Neural progenitor cell (in vitro differentiated cells): ENCODE measurements at regions not wholly inside any gene's neighbourhood (a gene's known extent, or its start where the extent isn't known, plus 50 kb on each side); places are given as distances from the start of the nearest gene placed in this dataset.

ENCODE experiments used
- DNase-seq: peaks from one replicate; pipeline ENCODE4 v3.0.0-alpha.2; 2016; ENCODE audit warnings: low spot score
- H2AFZ ChIP-seq: fragments of 200-600 bp; sonication (generic); replicated peaks from 2 replicates; pipeline ENCODE4 v1.6.1; 2016; ENCODE audit warnings: antibody characterized with exemption
- H3F3A ChIP-seq: fragments of 200-600 bp; sonication (generic); 2 replicates; pipeline ENCODE4 v1.6.1; 2016; ENCODE audit warnings: antibody characterized with exemption, low read depth
- H3K27ac ChIP-seq: fragments of 200-600 bp; sonication (generic); 2 replicates; pipeline ENCODE4 v1.5.1; 2016; ENCODE audit warnings: mild to moderate bottlenecking
- H3K27me3 ChIP-seq: fragments of 200-600 bp; sonication (generic); 2 replicates; pipeline ENCODE4 v1.6.1; 2016; ENCODE audit warnings: mild to moderate bottlenecking, moderate library complexity
- H3K36me3 ChIP-seq: fragments of 200-600 bp; sonication (generic); 2 replicates; pipeline ENCODE4 v1.5.1; 2016
- H3K4me1 ChIP-seq: fragments of 200-600 bp; sonication (generic); 2 replicates; pipeline ENCODE4 v1.6.1; 2016; ENCODE audit warnings: mixed run types
- H3K4me2 ChIP-seq: fragments of 200-600 bp; sonication (generic); 2 replicates; pipeline ENCODE4 v1.6.1; 2016
- H3K4me3 ChIP-seq: fragments of 200-600 bp; sonication (generic); 2 replicates; pipeline ENCODE4 v1.5.1; 2016
- H3K79me2 ChIP-seq: fragments of 200-600 bp; sonication (generic); 2 replicates; pipeline ENCODE4 v1.6.1; 2016; ENCODE audit warnings: low read depth
- H3K9ac ChIP-seq: fragments of 200-600 bp; sonication (generic); 2 replicates; pipeline ENCODE4 v1.6.1; 2016
- H3K9me3 ChIP-seq: fragments of 200-600 bp; sonication (generic); 2 replicates; pipeline ENCODE4 v1.5.1; 2016; ENCODE audit warnings: low read depth
- H4K20me1 ChIP-seq: fragments of 200-600 bp; sonication (generic); 2 replicates; pipeline ENCODE4 v1.6.1; 2016; ENCODE audit warnings: low read depth
- H3K27ac Mint-ChIP-seq: 3 replicates; pipeline ENCODE4 v1.8.0; 2021; ENCODE audit warnings: mixed read lengths
- H3K27me3 Mint-ChIP-seq: 2 replicates; pipeline ENCODE4 v1.8.0; 2022; ENCODE audit warnings: low read depth, mild to moderate bottlenecking, inconsistent platforms, moderate library complexity, mixed read lengths; ENCODE audit not compliant: insufficient read depth
- H3K36me3 Mint-ChIP-seq: 3 replicates; pipeline ENCODE4 v1.8.0; 2021; ENCODE audit warnings: mixed read lengths
- H3K4me1 Mint-ChIP-seq: 3 replicates; pipeline ENCODE4 v1.8.0; 2021; ENCODE audit warnings: mixed read lengths
- H3K4me3 Mint-ChIP-seq: 3 replicates; pipeline ENCODE4 v1.8.0; 2021; ENCODE audit warnings: mild to moderate bottlenecking, moderate library complexity, mixed read lengths
- H3K9me3 Mint-ChIP-seq: 3 replicates; pipeline ENCODE4 v1.8.0; 2020; ENCODE audit warnings: mixed read lengths
- EZH2 ChIP-seq: fragments of 200-600 bp; sonication (generic); IDR thresholded peaks from 2 replicates; pipeline ENCODE4 v1.6.1; 2017; ENCODE audit warnings: antibody characterized with exemption, mild to moderate bottlenecking, moderate library complexity
- EZH2phosphoT487 ChIP-seq: fragments of 200-600 bp; sonication (generic); IDR thresholded peaks from 2 replicates; pipeline ENCODE4 v1.6.1; 2017; ENCODE audit warnings: antibody characterized with exemption
- TF ChIP-seq, protein P1 (sequence below): fragments of 200-600 bp; sonication (generic); IDR thresholded peaks from 2 replicates; pipeline ENCODE4 v1.5.1; 2017; ENCODE audit warnings: antibody characterized with exemption, mild to moderate bottlenecking

DNA sequence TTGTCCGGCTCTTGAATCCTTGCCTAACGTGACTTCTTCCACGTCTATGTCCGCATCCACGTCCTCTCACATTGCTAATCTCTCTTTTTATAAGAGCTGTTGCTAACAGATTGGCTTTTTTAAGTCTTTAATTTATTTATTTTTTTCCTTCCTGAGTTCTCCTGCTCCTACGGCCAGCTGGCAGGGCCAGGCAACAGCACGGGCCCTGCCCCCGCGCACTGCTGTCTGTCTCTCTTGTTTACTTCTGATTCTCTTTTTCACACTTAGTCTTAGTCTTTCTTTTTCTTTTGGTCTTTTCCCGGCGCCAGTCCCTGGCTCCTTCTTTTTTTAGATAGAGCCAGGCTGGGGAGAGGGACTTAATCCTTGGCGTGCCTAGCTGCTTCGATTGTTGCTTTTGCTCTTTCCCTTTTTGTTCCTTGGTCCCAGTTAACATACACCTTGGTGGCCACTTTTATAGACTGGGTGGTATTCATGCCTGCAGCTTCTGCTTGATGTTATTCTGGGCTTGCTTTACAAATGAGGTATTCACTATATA, 53.2 kb upstream of the RBMX start:
- no peak overlapping the region for H2AFZ ChIP-seq
- H3K4me2 ChIP-seq, result peak overlapping the region; percentile 52
- peak; percentile 15 for DNase-seq
- peaks cover 3% of the 10 kb centered on the region for H3F3A ChIP-seq
- H3K9ac ChIP-seq, result no peak overlapping the region
- no peaks in the 10 kb centered on the region for H3K79me2 ChIP-seq
- H3K27ac Mint-ChIP-seq, result peak overlapping the region; percentile 3
- H3K9me3 ChIP-seq, result no peaks in the 10 kb centered on the region
- H3K4me3 Mint-ChIP-seq, result no peak overlapping the region
- H3K27me3 Mint-ChIP-seq, result peaks cover 2% of the 10 kb centered on the region
- no peaks in the 10 kb centered on the region for H4K20me1 ChIP-seq
- peaks cover 17% of the 10 kb centered on the region for H3K9me3 Mint-ChIP-seq
- H3K4me1 Mint-ChIP-seq, result peaks cover 5% of the 10 kb centered on the region
- peaks cover 9% of the 10 kb centered on the region for H3K4me1 ChIP-seq
- no peak overlapping the region for H3K4me3 ChIP-seq
- H3K36me3 ChIP-seq, result no peaks in the 10 kb centered on the region
- H3K36me3 Mint-ChIP-seq, result peaks cover 13% of the 10 kb centered on the region
- H3K27me3 ChIP-seq, result no peaks in the 10 kb centered on the region
- TF ChIP-seq EZH2phosphoT487 (no peak), EZH2 (no peak)
- H3K27ac ChIP-seq, result peak overlapping the region; percentile 58

DNA sequence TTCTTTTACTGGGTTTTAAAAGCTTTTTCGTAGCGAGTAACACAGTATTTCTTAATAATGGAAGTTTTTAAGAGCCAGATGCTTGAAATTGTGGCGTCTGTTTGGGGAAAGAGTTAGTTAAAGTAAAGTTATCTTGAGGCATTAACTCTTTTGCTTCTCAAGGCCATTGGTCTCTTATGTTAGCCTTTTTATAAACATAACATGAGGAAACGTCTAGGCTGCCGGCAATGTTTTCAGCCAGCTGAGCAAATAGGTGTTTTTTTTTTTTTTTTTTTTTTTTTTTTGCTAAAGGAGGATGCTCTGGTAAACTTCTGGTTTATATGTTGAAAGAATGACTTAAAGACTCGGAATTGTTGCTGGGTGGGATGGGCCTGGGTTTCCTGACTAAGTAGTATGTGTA, 51.1 kb upstream of the RBMX start:
- H3K79me2 ChIP-seq, result no peaks in the 10 kb centered on the region
- H3K9ac ChIP-seq, result no peak overlapping the region
- no peak overlapping the region for H3K27ac ChIP-seq
- H3K36me3 Mint-ChIP-seq, result peaks cover 13% of the 10 kb centered on the region
- H3K4me1 ChIP-seq, result peaks cover 9% of the 10 kb centered on the region
- peaks cover 17% of the 10 kb centered on the region for H3K9me3 Mint-ChIP-seq
- no peak for TF ChIP-seq EZH2
- no peak for TF ChIP-seq EZH2phosphoT487
- TF ChIP-seq, protein P1, sequence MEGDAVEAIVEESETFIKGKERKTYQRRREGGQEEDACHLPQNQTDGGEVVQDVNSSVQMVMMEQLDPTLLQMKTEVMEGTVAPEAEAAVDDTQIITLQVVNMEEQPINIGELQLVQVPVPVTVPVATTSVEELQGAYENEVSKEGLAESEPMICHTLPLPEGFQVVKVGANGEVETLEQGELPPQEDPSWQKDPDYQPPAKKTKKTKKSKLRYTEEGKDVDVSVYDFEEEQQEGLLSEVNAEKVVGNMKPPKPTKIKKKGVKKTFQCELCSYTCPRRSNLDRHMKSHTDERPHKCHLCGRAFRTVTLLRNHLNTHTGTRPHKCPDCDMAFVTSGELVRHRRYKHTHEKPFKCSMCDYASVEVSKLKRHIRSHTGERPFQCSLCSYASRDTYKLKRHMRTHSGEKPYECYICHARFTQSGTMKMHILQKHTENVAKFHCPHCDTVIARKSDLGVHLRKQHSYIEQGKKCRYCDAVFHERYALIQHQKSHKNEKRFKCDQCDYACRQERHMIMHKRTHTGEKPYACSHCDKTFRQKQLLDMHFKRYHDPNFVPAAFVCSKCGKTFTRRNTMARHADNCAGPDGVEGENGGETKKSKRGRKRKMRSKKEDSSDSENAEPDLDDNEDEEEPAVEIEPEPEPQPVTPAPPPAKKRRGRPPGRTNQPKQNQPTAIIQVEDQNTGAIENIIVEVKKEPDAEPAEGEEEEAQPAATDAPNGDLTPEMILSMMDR, result no peak
- no peak overlapping the region for H2AFZ ChIP-seq
- no peaks in the 10 kb centered on the region for H3K27me3 Mint-ChIP-seq
- no peak overlapping the region for H3K4me2 ChIP-seq
- peaks cover 5% of the 10 kb centered on the region for H3K4me1 Mint-ChIP-seq
- H3F3A ChIP-seq, result peaks cover 3% of the 10 kb centered on the region
- no peak overlapping the region for H3K4me3 ChIP-seq
- H4K20me1 ChIP-seq, result no peaks in the 10 kb centered on the region
- no peaks in the 10 kb centered on the region for H3K27me3 ChIP-seq
- no peak overlapping the region for H3K4me3 Mint-ChIP-seq
- no peaks in the 10 kb centered on the region for H3K36me3 ChIP-seq
- DNase-seq, result no peak
- no peak overlapping the region for H3K27ac Mint-ChIP-seq
- no peaks in the 10 kb centered on the region for H3K9me3 ChIP-seq
